Bronchial epithelial cell (primary cell): ENCODE measurements at regions not wholly inside any gene's neighbourhood (a gene's known extent, or its start where the extent isn't known, plus 50 kb on each side); places are given as distances from the start of the nearest gene placed in this dataset.

ENCODE experiments used
- DNase-seq: peaks from one replicate; pipeline ENCODE4 v3.0.0-alpha.2; 2010; ENCODE audit warnings: low read depth
- FAIRE-seq: peaks from 2 replicates; lab custom pipeline; 2011; peaks lifted over from hg19 to GRCh38; lab: Jason Lieb, UNC
- H3K27me3 ChIP-seq: 2 replicates; pipeline ENCODE4 v1.5.1; 2011; ENCODE audit warnings: low read length; ENCODE audit not compliant: control insufficient read depth, insufficient read depth
- H3K36me3 ChIP-seq: 2 replicates; pipeline ENCODE4 v1.5.1; 2011; ENCODE audit warnings: low read length; ENCODE audit not compliant: control insufficient read depth, insufficient read depth
- H3K4me3 ChIP-seq: 2 replicates; pipeline ENCODE4 v1.5.1; 2011; ENCODE audit warnings: mild to moderate bottlenecking, low read depth, low read length, control low read depth
- CTCF ChIP-seq: IDR thresholded peaks from 2 replicates; pipeline ENCODE4 v1.5.1; 2011; ENCODE audit warnings: mild to moderate bottlenecking, moderate library complexity, low read length, control low read depth, inconsistent platforms; ENCODE audit not compliant: insufficient read depth, severe bottlenecking

- H3K36me3 ChIP-seq, result no peaks in the 10 kb centered on the region
- H3K4me3 ChIP-seq, result no peak overlapping the region
- TF ChIP-seq CTCF, result no peak
- no peak for DNase-seq
- peak; percentile 60 for FAIRE-seq
- H3K27me3 ChIP-seq, result no peaks in the 10 kb centered on the region
Measured at GRCh38 chr11:116533186-116533825, 239.5 kb downstream of the BUD13 start.

GRCh38 chr11:116532066-116532465 is 240.7 kb downstream of the BUD13 start:
- TF ChIP-seq CTCF, result no peak
- DNase-seq (no peak), FAIRE-seq (no peak)
- no peak overlapping the region for H3K4me3 ChIP-seq
- H3K27me3 ChIP-seq, result no peaks in the 10 kb centered on the region
- no peaks in the 10 kb centered on the region for H3K36me3 ChIP-seq

- no peak for FAIRE-seq
- Histone ChIP-seq H3K36me3 (no peaks in the 10 kb centered on the region), H3K27me3 (no peaks in the 10 kb centered on the region), H3K4me3 (no peak overlapping the region)
- no peak for TF ChIP-seq CTCF
- no peak for DNase-seq
Measured at GRCh38 chr11:116530705-116531104, 242.1 kb downstream of the BUD13 start.

GRCh38 chr11:116529271-116529670 is 243.5 kb downstream of the BUD13 start:
- DNase-seq, result no peak
- no peak for TF ChIP-seq CTCF
- H3K36me3 ChIP-seq, result no peaks in the 10 kb centered on the region
- FAIRE-seq, result no peak
- H3K4me3 ChIP-seq, result no peak overlapping the region
- H3K27me3 ChIP-seq, result no peaks in the 10 kb centered on the region

GRCh38 chr11:116527180-116527991 is 245.4 kb downstream of the BUD13 start:
- no peaks in the 10 kb centered on the region for H3K27me3 ChIP-seq
- DNase-seq, result no peak
- H3K36me3 ChIP-seq, result no peaks in the 10 kb centered on the region

More at GRCh38 chr11:116527180-116527991, 245.4 kb downstream of the BUD13 start:
- FAIRE-seq, result no peak
- no peak overlapping the region for H3K4me3 ChIP-seq
- TF ChIP-seq CTCF, result no peak
